CD14-positive monocyte (primary cell): ENCODE measurements at regions not wholly inside any gene's neighbourhood (a gene's known extent, or its start where the extent isn't known, plus 50 kb on each side); places are given as distances from the start of the nearest gene placed in this dataset.

Source experiments
- DNase-seq, 3 donors: peaks; one replicate each; pipeline ENCODE4 v3.0.0-alpha.2; 2011 to 2022
- H2AFZ ChIP-seq: 2 replicates; pipeline ENCODE4 v1.6.0; 2012; ENCODE audit warnings: mild to moderate bottlenecking, low read depth, low read length, inconsistent platforms; ENCODE audit not compliant: insufficient read depth, poor library complexity, severe bottlenecking
- H3K27ac ChIP-seq, 2 donors: 1 replicate in 1 of 2; 2 replicates in 1 of 2; pipeline ENCODE4 v1.5.1; 2012 to 2013; ENCODE audit warnings: low read length in 2 of 2, control low read depth in 1 of 2, inconsistent platforms in 1 of 2, low read depth in 1 of 2, mild to moderate bottlenecking in 1 of 2
- H3K27me3 ChIP-seq, 2 donors: one replicate each; pipeline versions ENCODE4 v1.6.0 to v1.6.1; 2011 to 2013; ENCODE audit warnings: low read length in 2 of 2; ENCODE audit not compliant: control insufficient read depth in 2 of 2, insufficient read depth in 2 of 2
- H3K36me3 ChIP-seq, 2 donors: replicated peaks in 1 of 2; 1 replicate in 1 of 2; 2 replicates in 1 of 2; pipeline versions ENCODE4 v1.5.1 to v1.6.1; 2012 to 2013; ENCODE audit warnings: low read length in 2 of 2, control low read depth in 1 of 2, inconsistent platforms in 1 of 2, mild to moderate bottlenecking in 1 of 2; ENCODE audit not compliant: insufficient read depth in 2 of 2, control insufficient read depth in 1 of 2
- H3K4me1 ChIP-seq, 2 donors: 1 replicate in 1 of 2; 2 replicates in 1 of 2; pipeline versions ENCODE4 v1.5.1 to v1.6.1; 2012 to 2013; ENCODE audit warnings: low read length in 2 of 2, control low read depth in 1 of 2, inconsistent platforms in 1 of 2, mild to moderate bottlenecking in 1 of 2, moderate library complexity in 1 of 2; ENCODE audit not compliant: insufficient read depth in 2 of 2, control insufficient read depth in 1 of 2
- H3K4me2 ChIP-seq: replicated peaks from 2 replicates; pipeline ENCODE3; 2012; ENCODE audit warnings: low read length, moderate library complexity, mild to moderate bottlenecking; ENCODE audit not compliant: poor library complexity, severe bottlenecking; ENCODE audit errors: extremely low read depth
- H3K4me3 ChIP-seq, 3 experiments: fragments of 200-600 bp in 1 of 3; sonication (generic) in 1 of 3; replicated peaks in 1 of 3; 1 replicate in 2 of 3; 2 replicates in 1 of 3; pipeline ENCODE4 v1.5.1; 2011 to 2013; ENCODE audit warnings: low read length in 3 of 3, mild to moderate bottlenecking in 3 of 3, control low read depth in 2 of 3, low read depth in 2 of 3, inconsistent platforms in 1 of 3, moderate library complexity in 1 of 3
- H3K79me2 ChIP-seq: 2 replicates; pipeline ENCODE4 v1.6.0; 2012; ENCODE audit warnings: mild to moderate bottlenecking, control low read depth, inconsistent platforms, low read length, moderate library complexity; ENCODE audit not compliant: insufficient read depth
- H3K9ac ChIP-seq: 2 replicates; pipeline ENCODE4 v1.6.0; 2017; ENCODE audit warnings: low read length, mild to moderate bottlenecking; ENCODE audit not compliant: insufficient read depth, poor library complexity, severe bottlenecking
- H3K9me3 ChIP-seq, 2 donors: replicated peaks in 1 of 2; 1 replicate in 1 of 2; 2 replicates in 1 of 2; pipeline versions ENCODE4 v1.5.1 to v1.6.1; 2012 to 2013; ENCODE audit warnings: low read length in 2 of 2, control low read depth in 1 of 2; ENCODE audit not compliant: control insufficient read depth in 1 of 2, insufficient read depth in 1 of 2
- H4K20me1 ChIP-seq: 2 replicates; pipeline ENCODE4 v1.6.0; 2012; ENCODE audit warnings: mild to moderate bottlenecking, low read length, control low read depth, moderate library complexity; ENCODE audit not compliant: insufficient read depth
- H3K27ac Mint-ChIP-seq, 7 donors: one replicate each; pipeline ENCODE4 v1.8.0; 2020; ENCODE audit warnings: mild to moderate bottlenecking in 7 of 7, mixed read lengths in 7 of 7, moderate library complexity in 6 of 7, inconsistent platforms in 2 of 7
- H3K27me3 Mint-ChIP-seq, 3 donors: one replicate each; pipeline ENCODE4 v1.8.0; 2021 to 2022; ENCODE audit warnings: low read depth in 3 of 3, mild to moderate bottlenecking in 3 of 3, mixed read lengths in 3 of 3, moderate library complexity in 3 of 3, inconsistent platforms in 1 of 3
- H3K36me3 Mint-ChIP-seq, 2 donors: one replicate each; pipeline ENCODE4 v1.8.0; 2020; ENCODE audit warnings: mixed read lengths in 2 of 2, inconsistent platforms in 1 of 2, mild to moderate bottlenecking in 1 of 2
- H3K4me1 Mint-ChIP-seq: one replicate; pipeline ENCODE4 v1.8.0; 2020; ENCODE audit warnings: mild to moderate bottlenecking, mixed read lengths
- H3K4me3 Mint-ChIP-seq, 2 donors: one replicate each; pipeline ENCODE4 v1.8.0; 2020; ENCODE audit warnings: mild to moderate bottlenecking in 2 of 2, mixed read lengths in 2 of 2, moderate library complexity in 1 of 2
- H3K9me3 Mint-ChIP-seq, 7 donors: one replicate each; pipeline ENCODE4 v1.8.0; 2020 to 2022; ENCODE audit warnings: mixed read lengths in 7 of 7, mild to moderate bottlenecking in 6 of 7, moderate library complexity in 6 of 7, inconsistent platforms in 2 of 7
- CTCF ChIP-seq: fragments of 200-600 bp; IDR thresholded peaks from one replicate; pipeline ENCODE4 v1.8.0; 2022; ENCODE audit warnings: antibody characterized with exemption, mild to moderate bottlenecking
- WGBS: methylation state at CpG from one replicate; pipeline ENCODE4 v1.1.5; 2013; ENCODE audit warnings: missing lambda C conversion rate; ENCODE audit not compliant: insufficient coverage; 5-methylcytosine and 5-hydroxymethylcytosine counted together
- intact Hi-C, 2 donors: fragments of 100-400 bp; cut with micrococcal nuclease; formaldehyde crosslinking; loops; one replicate each; pipeline versions ENCODE4 v1.15.0 to v1.15.1; 2023

- H3K9me3 ChIP-seq, result peaks cover 0 to 3% of the 10 kb centered on the region in 2 donors
- H3K79me2 ChIP-seq, result no peaks in the 10 kb centered on the region
- no peaks in the 10 kb centered on the region for H3K36me3 ChIP-seq
- no peak overlapping the region for H3K4me3 ChIP-seq
- TF ChIP-seq CTCF, result no peak
- H2AFZ ChIP-seq, result no peak overlapping the region
- H3K27me3 ChIP-seq, result no peaks in the 10 kb centered on the region
- Mint-ChIP-seq H3K27ac (peak overlapping the region in 1 of 7 donors; percentile 24), H3K27me3 (peaks cover 0 to 4% (median 0%) of the 10 kb centered on the region in 3 donors), H3K36me3 (no peaks in the 10 kb centered on the region), H3K4me1 (no peaks in the 10 kb centered on the region), H3K9me3 (peaks cover 0 to 8% (median 2%) of the 10 kb centered on the region in 7 donors), H3K4me3 (no peak overlapping the region)
- H3K4me2 ChIP-seq, result no peak overlapping the region
- DNase-seq, result no peak
- no peak overlapping the region for H3K27ac ChIP-seq
- 81% methylated on average over 4 of the region's 5 CpGs for WGBS
- no peaks in the 10 kb centered on the region for H3K4me1 ChIP-seq
- no peaks in the 10 kb centered on the region for H4K20me1 ChIP-seq
- intact Hi-C loops, result no loop called here
- no peak overlapping the region for H3K9ac ChIP-seq
Measured at GRCh38 chr9:23088932-23089364, 642.3 kb downstream of the DMRTA1 start.

GRCh38 chr9:23117616-23118015 is 671.0 kb downstream of the DMRTA1 start:
- Histone ChIP-seq H3K27me3 (no peaks in the 10 kb centered on the region), H4K20me1 (no peaks in the 10 kb centered on the region), H3K9ac (no peak overlapping the region), H3K4me1 (no peaks in the 10 kb centered on the region), H3K36me3 (no peaks in the 10 kb centered on the region), H3K9me3 (no peaks in the 10 kb centered on the region), H3K27ac (no peak overlapping the region), H3K79me2 (no peaks in the 10 kb centered on the region), H2AFZ (no peak overlapping the region), H3K4me3 (no peak overlapping the region), H3K4me2 (no peak overlapping the region)
- no peaks in the 10 kb centered on the region for H3K36me3 Mint-ChIP-seq
- no peak overlapping the region for H3K4me3 Mint-ChIP-seq
- no peak overlapping the region for H3K27ac Mint-ChIP-seq
- TF ChIP-seq CTCF, result no peak
- no peaks in the 10 kb centered on the region for H3K4me1 Mint-ChIP-seq
- H3K9me3 Mint-ChIP-seq, result peaks cover 0 to 3% (median 0%) of the 10 kb centered on the region in 7 donors
- 100% methylated on average over 1 of the region's 2 CpGs for WGBS
- no peak for DNase-seq
- H3K27me3 Mint-ChIP-seq, result no peaks in the 10 kb centered on the region
- intact Hi-C loops, result no loop called here
